ENCODE measurements at regions not wholly inside any gene's neighbourhood (a gene's known extent, or its start where the extent isn't known, plus 50 kb on each side); places are given as distances from the start of the nearest gene placed in this dataset.

DNA sequence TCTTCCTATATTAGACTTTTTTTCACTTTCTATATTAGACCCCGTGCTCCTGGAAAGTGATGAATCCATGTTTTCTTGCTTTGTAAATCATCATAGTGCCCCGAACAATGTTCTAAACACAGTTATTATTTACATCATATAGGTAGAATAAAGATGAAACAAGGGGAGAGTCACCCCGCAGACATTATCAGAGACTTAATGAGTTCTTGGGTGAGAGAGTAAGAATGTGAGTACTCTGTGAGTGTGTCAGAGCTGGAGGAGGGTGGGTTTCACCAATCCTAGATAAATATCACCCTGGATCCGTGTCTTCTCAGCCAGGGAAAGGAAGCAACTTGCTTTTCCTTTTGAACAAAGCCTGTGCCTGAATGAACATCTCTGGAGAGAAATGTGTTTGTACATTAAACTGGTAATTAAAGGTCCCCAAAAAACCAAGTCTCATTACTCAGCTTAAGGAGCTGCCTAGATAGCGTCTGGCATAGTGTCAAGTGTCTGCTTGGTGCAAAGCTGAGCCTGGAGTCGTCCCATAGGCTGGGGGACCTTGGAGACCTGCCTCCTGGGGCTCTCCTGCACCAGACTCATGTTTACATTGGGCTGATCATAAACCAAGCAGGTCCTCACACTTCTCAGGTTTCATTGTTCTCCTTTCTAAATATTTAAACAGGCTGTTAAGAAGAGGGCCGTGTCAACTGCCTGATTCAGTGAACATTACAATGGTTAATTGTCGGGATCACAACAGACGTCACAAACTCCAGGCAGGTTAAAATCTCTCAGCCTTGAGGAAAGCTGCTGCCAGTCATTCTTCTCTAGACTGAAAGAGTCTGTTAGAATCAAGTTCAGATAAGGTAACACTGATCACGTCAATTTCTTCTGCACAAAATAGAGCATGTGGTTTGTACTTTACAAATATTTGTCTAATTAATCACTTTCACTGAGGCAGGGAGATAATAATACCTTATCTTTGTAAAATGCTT is 179.7 kb upstream of the MYLIP start:
- TF ChIP-seq ESRRA (IDR thresholded peaks at IDR 0.05; ENCODE audit: borderline replicate concordance, low read length) (no peak), RCOR1 (IDR thresholded peaks at IDR 0.05; ENCODE audit: low read depth, low read length) (no peak), HDAC2 (IDR thresholded peaks at IDR 0.05) (no peak), POLR2A (IDR thresholded peaks at IDR 0.05; ENCODE audit: low read length) (no peak), CEBPB (IDR thresholded peaks at IDR 0.05) (no peak), ZFP36 (IDR thresholded peaks at IDR 0.05; ENCODE audit: borderline replicate concordance, partially characterized antibody) (no peak), JUNB (IDR thresholded peaks at IDR 0.05) (no peak), RFX5 (IDR thresholded peaks at IDR 0.05) (no peak)
- TF ChIP-seq, protein P1, sequence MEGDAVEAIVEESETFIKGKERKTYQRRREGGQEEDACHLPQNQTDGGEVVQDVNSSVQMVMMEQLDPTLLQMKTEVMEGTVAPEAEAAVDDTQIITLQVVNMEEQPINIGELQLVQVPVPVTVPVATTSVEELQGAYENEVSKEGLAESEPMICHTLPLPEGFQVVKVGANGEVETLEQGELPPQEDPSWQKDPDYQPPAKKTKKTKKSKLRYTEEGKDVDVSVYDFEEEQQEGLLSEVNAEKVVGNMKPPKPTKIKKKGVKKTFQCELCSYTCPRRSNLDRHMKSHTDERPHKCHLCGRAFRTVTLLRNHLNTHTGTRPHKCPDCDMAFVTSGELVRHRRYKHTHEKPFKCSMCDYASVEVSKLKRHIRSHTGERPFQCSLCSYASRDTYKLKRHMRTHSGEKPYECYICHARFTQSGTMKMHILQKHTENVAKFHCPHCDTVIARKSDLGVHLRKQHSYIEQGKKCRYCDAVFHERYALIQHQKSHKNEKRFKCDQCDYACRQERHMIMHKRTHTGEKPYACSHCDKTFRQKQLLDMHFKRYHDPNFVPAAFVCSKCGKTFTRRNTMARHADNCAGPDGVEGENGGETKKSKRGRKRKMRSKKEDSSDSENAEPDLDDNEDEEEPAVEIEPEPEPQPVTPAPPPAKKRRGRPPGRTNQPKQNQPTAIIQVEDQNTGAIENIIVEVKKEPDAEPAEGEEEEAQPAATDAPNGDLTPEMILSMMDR (IDR thresholded peaks at IDR 0.05) = no peak
- TF ChIP-seq, protein P2, sequence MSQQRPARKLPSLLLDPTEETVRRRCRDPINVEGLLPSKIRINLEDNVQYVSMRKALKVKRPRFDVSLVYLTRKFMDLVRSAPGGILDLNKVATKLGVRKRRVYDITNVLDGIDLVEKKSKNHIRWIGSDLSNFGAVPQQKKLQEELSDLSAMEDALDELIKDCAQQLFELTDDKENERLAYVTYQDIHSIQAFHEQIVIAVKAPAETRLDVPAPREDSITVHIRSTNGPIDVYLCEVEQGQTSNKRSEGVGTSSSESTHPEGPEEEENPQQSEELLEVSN (IDR thresholded peaks at IDR 0.05; ENCODE audit: borderline replicate concordance, low read depth) = no peak
- TF ChIP-seq, protein P3, sequence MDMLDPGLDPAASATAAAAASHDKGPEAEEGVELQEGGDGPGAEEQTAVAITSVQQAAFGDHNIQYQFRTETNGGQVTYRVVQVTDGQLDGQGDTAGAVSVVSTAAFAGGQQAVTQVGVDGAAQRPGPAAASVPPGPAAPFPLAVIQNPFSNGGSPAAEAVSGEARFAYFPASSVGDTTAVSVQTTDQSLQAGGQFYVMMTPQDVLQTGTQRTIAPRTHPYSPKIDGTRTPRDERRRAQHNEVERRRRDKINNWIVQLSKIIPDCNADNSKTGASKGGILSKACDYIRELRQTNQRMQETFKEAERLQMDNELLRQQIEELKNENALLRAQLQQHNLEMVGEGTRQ (IDR thresholded peaks at IDR 0.05) = no peak

All from A549 (cell line).